GM12891 (cell line): ENCODE measurements at regions not wholly inside any gene's neighbourhood (a gene's known extent, or its start where the extent isn't known, plus 50 kb on each side); places are given as distances from the start of the nearest gene placed in this dataset.

ENCODE experiments used
- POLR2A ChIP-seq: IDR thresholded peaks from 2 replicates; pipeline ENCODE4 v1.6.1; 2011; ENCODE audit warnings: low read depth, low read length, control low read depth
- POLR2AphosphoS5 ChIP-seq: IDR thresholded peaks from 2 replicates; pipeline ENCODE4 v1.6.1; 2011; ENCODE audit warnings: low read depth, low read length, control low read depth
- POU2F2 ChIP-seq: IDR thresholded peaks from 2 replicates; pipeline ENCODE4 v1.6.1; 2011; ENCODE audit warnings: low read depth, mild to moderate bottlenecking, control low read depth, low read length, moderate library complexity
- SPI1 ChIP-seq: IDR thresholded peaks from 2 replicates; pipeline ENCODE4 v1.6.1; 2011; ENCODE audit warnings: low read depth, low read length, control low read depth
- TAF1 ChIP-seq: IDR thresholded peaks from 2 replicates; pipeline ENCODE4 v1.6.1; 2011; ENCODE audit warnings: low read depth, low read length, control low read depth

DNA sequence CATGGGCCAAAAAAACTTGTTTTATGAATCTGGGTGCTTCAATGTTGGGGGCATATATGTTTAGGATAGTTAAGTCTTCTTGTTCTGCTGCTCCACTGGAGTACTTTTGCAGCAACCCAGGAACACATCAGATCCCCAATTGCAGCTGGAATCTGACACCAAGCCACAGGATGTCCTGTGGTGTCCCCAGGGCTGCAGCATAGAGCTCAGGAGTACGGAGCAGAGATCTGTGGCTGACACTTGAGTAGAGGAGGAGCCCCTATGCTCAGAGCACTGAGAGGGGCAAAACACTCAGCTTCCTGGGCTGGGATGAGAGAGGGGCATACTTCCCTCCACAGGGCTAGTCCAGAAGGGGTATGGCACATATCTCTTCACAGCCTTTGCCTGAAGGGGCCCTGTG lies 138.9 kb upstream of the ERBB4 start:
- TF ChIP-seq POLR2A = no peak
- no peak for TF ChIP-seq POLR2AphosphoS5
- no peak for TF ChIP-seq TAF1
- TF ChIP-seq POU2F2 = no peak
- no peak for TF ChIP-seq SPI1
